ENCODE measurements at regions not wholly inside any gene's neighbourhood (a gene's known extent, or its start where the extent isn't known, plus 50 kb on each side); places are given as distances from the start of the nearest gene placed in this dataset.

DNA sequence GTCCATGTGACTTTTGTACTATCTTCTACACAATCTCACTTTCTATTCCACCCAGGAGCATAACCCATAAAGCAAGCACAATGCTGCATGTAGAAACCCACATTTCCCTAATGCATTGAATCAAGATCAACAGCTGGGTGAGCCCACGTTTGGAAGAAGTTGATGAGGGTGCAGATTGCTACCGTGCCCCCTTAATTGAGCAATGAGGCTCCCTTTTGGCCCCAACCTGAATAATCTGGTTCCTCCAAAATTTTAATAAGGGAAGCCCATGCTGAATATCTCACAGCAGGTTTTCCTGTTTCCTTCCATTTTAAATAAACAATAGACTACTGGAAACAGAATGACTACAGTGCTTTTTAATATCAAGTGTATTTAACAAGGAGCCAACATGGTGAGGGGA is 403.6 kb upstream of the SGCG start:
- ATAC-seq: no peak
- FAIRE-seq: no peak
- no peak overlapping the region for H3K27ac ChIP-seq
- intact Hi-C loops (cut with DNase I): no loop called here
- H3K4me1 ChIP-seq: no peaks in the 10 kb centered on the region
- WGBS, 2 donors: 52 to 70% methylated on average over 2 of the region's 2 CpGs
- TF ChIP-seq, protein P1, sequence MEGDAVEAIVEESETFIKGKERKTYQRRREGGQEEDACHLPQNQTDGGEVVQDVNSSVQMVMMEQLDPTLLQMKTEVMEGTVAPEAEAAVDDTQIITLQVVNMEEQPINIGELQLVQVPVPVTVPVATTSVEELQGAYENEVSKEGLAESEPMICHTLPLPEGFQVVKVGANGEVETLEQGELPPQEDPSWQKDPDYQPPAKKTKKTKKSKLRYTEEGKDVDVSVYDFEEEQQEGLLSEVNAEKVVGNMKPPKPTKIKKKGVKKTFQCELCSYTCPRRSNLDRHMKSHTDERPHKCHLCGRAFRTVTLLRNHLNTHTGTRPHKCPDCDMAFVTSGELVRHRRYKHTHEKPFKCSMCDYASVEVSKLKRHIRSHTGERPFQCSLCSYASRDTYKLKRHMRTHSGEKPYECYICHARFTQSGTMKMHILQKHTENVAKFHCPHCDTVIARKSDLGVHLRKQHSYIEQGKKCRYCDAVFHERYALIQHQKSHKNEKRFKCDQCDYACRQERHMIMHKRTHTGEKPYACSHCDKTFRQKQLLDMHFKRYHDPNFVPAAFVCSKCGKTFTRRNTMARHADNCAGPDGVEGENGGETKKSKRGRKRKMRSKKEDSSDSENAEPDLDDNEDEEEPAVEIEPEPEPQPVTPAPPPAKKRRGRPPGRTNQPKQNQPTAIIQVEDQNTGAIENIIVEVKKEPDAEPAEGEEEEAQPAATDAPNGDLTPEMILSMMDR (IDR thresholded peaks at IDR 0.05): no peak
- no peaks in the 10 kb centered on the region for H3K27me3 ChIP-seq
- H3K4me3 ChIP-seq: no peak overlapping the region
- no peak for DNase-seq
- no peaks in the 10 kb centered on the region for H3K36me3 ChIP-seq
- no peaks in the 10 kb centered on the region for H3K9me3 ChIP-seq

DNA sequence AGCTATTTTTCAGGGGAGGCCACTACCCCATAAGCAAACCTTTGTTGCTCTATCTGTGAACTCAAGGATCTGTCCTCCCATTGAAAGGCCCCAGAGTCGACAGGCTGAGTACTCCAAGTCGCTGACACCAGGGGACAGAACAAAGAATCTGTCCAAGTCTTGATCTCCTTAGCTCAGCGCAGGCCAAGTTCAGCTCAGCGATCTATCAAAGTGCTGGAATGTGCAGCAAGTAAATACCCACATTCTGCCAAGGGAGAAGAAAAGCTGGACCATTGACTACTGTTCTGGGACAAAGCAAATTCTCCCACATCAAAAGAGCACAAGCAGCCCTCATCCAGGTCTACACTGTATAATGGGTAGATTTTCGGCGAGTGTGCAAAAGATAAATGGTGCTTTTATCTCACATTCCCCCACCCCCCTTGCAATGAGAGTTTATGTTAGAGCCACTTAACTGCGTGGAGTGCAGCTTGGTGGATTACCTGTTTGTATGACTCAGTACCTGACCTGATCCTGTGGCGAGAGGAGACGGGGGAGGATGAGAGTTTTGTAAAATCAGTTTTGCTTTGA is 391.7 kb upstream of the SGCG start:
- Histone ChIP-seq H3K4me1 (no peaks in the 10 kb centered on the region), H3K4me3 (no peak overlapping the region), H3K36me3 (no peaks in the 10 kb centered on the region), H3K27ac (no peak overlapping the region), H3K27me3 (no peaks in the 10 kb centered on the region), H3K9me3 (no peaks in the 10 kb centered on the region)
- ATAC-seq: peak in 1 of 4 donors; percentile 55
- no peak for FAIRE-seq
- 14 to 20% methylated on average over 9 of the region's 9 CpGs for WGBS, 2 donors
- intact Hi-C loops (cut with DNase I): no loop called here
- no peak for DNase-seq
- TF ChIP-seq, protein P1 (IDR thresholded peaks at IDR 0.05): no peak

DNA sequence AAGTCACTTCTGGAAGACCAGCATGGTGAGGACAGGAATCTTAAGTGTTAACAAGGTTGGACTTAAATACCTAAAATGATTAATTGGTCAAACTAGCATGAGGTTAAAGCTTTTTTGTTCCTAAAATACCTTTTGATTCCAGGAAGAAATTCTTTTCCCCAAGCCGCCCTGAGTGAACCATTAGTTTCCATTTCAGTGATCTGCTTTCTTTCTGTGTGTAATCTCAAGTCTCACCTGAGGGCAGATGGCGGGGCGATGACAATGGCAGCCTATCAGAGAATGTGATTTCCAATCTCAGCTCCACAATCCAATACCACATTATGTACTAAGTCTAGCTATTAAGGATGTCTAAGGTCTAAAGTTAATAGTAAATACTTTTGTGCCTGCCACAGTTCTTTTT is 390.9 kb upstream of the SGCG start:
- TF ChIP-seq, protein P1 (IDR thresholded peaks at IDR 0.05): no peak
- Histone ChIP-seq H3K4me1 (no peaks in the 10 kb centered on the region), H3K4me3 (no peak overlapping the region), H3K27ac (no peak overlapping the region), H3K9me3 (no peaks in the 10 kb centered on the region), H3K36me3 (no peaks in the 10 kb centered on the region), H3K27me3 (no peaks in the 10 kb centered on the region)
- WGBS, 2 donors: 29 to 34% methylated on average over 3 of the region's 3 CpGs
- intact Hi-C loops (cut with DNase I): no loop called here
- ATAC-seq: no peak
- no peak for DNase-seq
- FAIRE-seq: no peak

DNA sequence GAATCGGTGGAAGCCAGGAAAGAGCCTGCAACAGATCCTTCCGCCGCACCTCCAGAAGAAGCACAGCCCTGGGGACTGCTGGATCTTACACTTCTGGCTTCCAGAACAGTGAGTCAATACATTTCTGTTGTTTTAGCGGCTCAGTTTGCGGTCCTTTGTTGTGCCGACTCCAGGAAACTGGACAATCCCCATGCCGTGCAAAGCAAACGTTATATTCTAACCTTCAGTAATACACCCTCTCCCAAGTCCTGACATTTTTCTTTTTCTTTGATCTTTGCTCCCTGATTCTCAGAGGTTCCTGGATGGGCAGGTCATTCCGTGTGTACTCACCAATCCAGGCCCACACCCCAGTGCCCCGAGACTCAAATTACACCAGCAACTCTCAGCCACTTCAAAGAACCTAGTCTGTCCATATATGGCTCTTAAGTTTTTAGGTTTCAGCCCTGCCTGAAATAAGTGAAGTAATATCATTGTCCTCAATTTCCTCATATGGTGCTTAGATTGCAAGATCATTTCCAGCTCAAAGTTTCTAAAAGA is 387.1 kb upstream of the SGCG start:
- no peaks in the 10 kb centered on the region for H3K27me3 ChIP-seq
- no peaks in the 10 kb centered on the region for H3K4me1 ChIP-seq
- DNase-seq (no peak), FAIRE-seq (no peak), ATAC-seq (no peak)
- 36 to 39% methylated on average over 10 of the region's 10 CpGs for WGBS, 2 donors
- H3K9me3 ChIP-seq: no peaks in the 10 kb centered on the region
- TF ChIP-seq, protein P1 (IDR thresholded peaks at IDR 0.05): no peak
- H3K4me3 ChIP-seq: no peak overlapping the region
- no peaks in the 10 kb centered on the region for H3K36me3 ChIP-seq
- H3K27ac ChIP-seq: no peak overlapping the region
- intact Hi-C loops (cut with DNase I): no loop called here

DNA sequence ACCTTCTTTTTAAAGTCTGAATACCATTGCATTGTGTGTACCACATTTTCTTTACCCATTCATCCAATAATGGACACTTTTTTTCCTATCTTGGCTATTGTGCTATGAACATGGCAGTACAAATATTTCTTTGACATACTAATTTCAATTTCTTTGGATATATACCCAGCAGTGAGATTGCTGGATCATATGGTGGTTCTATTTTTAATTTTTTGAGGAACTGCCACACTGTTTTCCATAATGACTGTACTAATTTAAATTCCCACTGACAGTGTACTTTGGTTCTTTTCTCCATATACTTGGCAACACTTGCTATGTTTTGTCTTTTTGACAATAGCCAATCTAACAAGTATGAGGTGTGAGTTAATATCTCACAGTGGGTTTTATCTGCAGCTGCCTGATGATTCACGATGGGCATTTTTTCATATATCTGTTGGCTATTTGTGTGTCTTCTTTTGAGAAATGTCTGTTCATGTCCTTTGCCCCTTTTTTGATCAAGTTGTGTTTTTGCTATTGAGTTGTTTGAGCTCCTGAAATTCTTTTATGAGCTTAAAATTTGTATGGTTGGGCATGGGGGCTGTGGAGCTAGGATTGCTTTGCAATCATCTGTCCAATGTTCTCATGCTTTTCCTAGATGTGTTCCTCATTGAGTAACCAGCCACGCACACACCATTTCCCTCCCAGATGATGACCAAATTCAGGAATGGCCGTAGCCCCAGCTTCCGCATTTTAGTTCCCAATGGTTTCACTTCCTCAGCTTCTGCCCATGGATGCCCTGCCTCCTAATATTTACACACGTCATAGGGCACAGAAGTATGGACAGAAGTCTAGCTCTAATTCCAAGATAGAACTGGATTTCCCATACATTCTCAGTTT is 380.0 kb upstream of the SGCG start:
- no peaks in the 10 kb centered on the region for H3K9me3 ChIP-seq
- H3K36me3 ChIP-seq: no peaks in the 10 kb centered on the region
- no peak overlapping the region for H3K27ac ChIP-seq
- peak in 2 of 4 donors; percentile 69 to 82 for ATAC-seq
- WGBS, 2 donors: 42 to 60% methylated on average over 5 of the region's 5 CpGs
- no peaks in the 10 kb centered on the region for H3K4me1 ChIP-seq
- H3K4me3 ChIP-seq: no peak overlapping the region
- peak in 1 of 6 donors; percentile 23 for DNase-seq
- intact Hi-C loops (cut with DNase I): no loop called here
- FAIRE-seq: no peak
- TF ChIP-seq, protein P1 (IDR thresholded peaks at IDR 0.05): no peak
- H3K27me3 ChIP-seq: no peaks in the 10 kb centered on the region
